PFSK-1 (cell line): ENCODE measurements at regions not wholly inside any gene's neighbourhood (a gene's known extent, or its start where the extent isn't known, plus 50 kb on each side); places are given as distances from the start of the nearest gene placed in this dataset.

Experiments used
- POLR2AphosphoS5 ChIP-seq: IDR thresholded peaks from 2 replicates; pipeline ENCODE4 v1.6.1; 2012; ENCODE audit warnings: low read depth, mild to moderate bottlenecking, control low read depth, low read length, moderate library complexity
- REST ChIP-seq, 2 experiments: IDR thresholded peaks; 2 replicates each; pipeline versions ENCODE4 v1.6.1 to v1.8.0; 2011 to 2012; ENCODE audit warnings: low read depth in 2 of 2, low read length in 2 of 2, control low read depth in 1 of 2, inconsistent platforms in 1 of 2, mild to moderate bottlenecking in 1 of 2, moderate library complexity in 1 of 2; ENCODE audit not compliant: insufficient read depth in 1 of 2
- TAF1 ChIP-seq: IDR thresholded peaks from 2 replicates; pipeline ENCODE4 v1.6.1; 2012; ENCODE audit warnings: low read length, control low read depth, borderline replicate concordance; ENCODE audit not compliant: insufficient read depth

- TF ChIP-seq POLR2AphosphoS5 (no peak), REST (IDR thresholded peaks at IDR 0.05; ENCODE audit: insufficient read depth in 1 of 2, low read depth in 2 of 2, low read length in 2 of 2) (peak; percentile 89 to 99), TAF1 (no peak)
Measured at GRCh38 chr5:153276151-153276550, 214.3 kb upstream of the GRIA1 start.
